Astrocyte (in vitro differentiated cells and primary cell): ENCODE measurements at regions not wholly inside any gene's neighbourhood (a gene's known extent, or its start where the extent isn't known, plus 50 kb on each side); places are given as distances from the start of the nearest gene placed in this dataset.

Experiments used
- DNase-seq: peaks from one replicate; pipeline ENCODE4 v3.0.0-alpha.2; 2010; ENCODE audit warnings: low read depth
- FAIRE-seq: peaks from 2 replicates; lab custom pipeline; 2011; peaks lifted over from hg19 to GRCh38; lab: Jason Lieb, UNC
- H2AFZ ChIP-seq: 2 replicates; pipeline ENCODE4 v1.6.0; 2012; ENCODE audit warnings: low read depth, low read length, inconsistent platforms
- H3K27ac ChIP-seq: 2 replicates; pipeline ENCODE4 v1.5.1; 2011; ENCODE audit warnings: low read depth, low read length, inconsistent platforms
- H3K27me3 ChIP-seq: 2 replicates; pipeline ENCODE4 v1.6.0; 2011; ENCODE audit warnings: low read length, inconsistent platforms; ENCODE audit not compliant: insufficient read depth
- H3K36me3 ChIP-seq: 2 replicates; pipeline ENCODE4 v1.5.1; 2011; ENCODE audit warnings: low read length, inconsistent platforms; ENCODE audit not compliant: insufficient read depth
- H3K4me1 ChIP-seq: 2 replicates; pipeline ENCODE4 v1.5.1; 2011; ENCODE audit warnings: low read length, inconsistent platforms; ENCODE audit not compliant: insufficient read depth
- H3K4me2 ChIP-seq: 2 replicates; pipeline ENCODE4 v1.6.0; 2012; ENCODE audit warnings: low read length, inconsistent platforms
- H3K4me3 ChIP-seq: 2 replicates; pipeline ENCODE4 v1.5.1; 2011; ENCODE audit warnings: low read depth, mild to moderate bottlenecking, low read length, inconsistent platforms; ENCODE audit not compliant: insufficient read depth
- H3K79me2 ChIP-seq: 2 replicates; pipeline ENCODE4 v1.6.0; 2012; ENCODE audit warnings: mild to moderate bottlenecking, low read length, inconsistent platforms; ENCODE audit not compliant: insufficient read depth
- H3K9ac ChIP-seq: 2 replicates; pipeline ENCODE4 v1.6.0; 2012; ENCODE audit warnings: mild to moderate bottlenecking, low read length, inconsistent platforms
- H3K9me3 ChIP-seq: 2 replicates; pipeline ENCODE4 v1.5.1; 2012; ENCODE audit warnings: low read depth, mild to moderate bottlenecking, low read length, inconsistent platforms; ENCODE audit not compliant: insufficient read depth
- H4K20me1 ChIP-seq: 2 replicates; pipeline ENCODE4 v1.6.0; 2012; ENCODE audit warnings: low read length, inconsistent platforms; ENCODE audit not compliant: insufficient read depth
- H3K27ac Mint-ChIP-seq: one replicate; pipeline ENCODE4 v1.8.0; 2021; ENCODE audit warnings: mild to moderate bottlenecking, mixed read lengths; ENCODE audit not compliant: unreplicated experiment
- H3K27me3 Mint-ChIP-seq: one replicate; pipeline ENCODE4 v1.8.0; 2021; ENCODE audit warnings: low read depth, mixed read lengths; ENCODE audit not compliant: unreplicated experiment
- H3K36me3 Mint-ChIP-seq: one replicate; pipeline ENCODE4 v1.8.0; 2021; ENCODE audit warnings: low read depth, mixed read lengths; ENCODE audit not compliant: unreplicated experiment
- H3K4me1 Mint-ChIP-seq: one replicate; pipeline ENCODE4 v1.8.0; 2021; ENCODE audit warnings: low read depth, mixed read lengths; ENCODE audit not compliant: unreplicated experiment
- H3K4me3 Mint-ChIP-seq: one replicate; pipeline ENCODE4 v1.8.0; 2021; ENCODE audit warnings: mild to moderate bottlenecking, moderate library complexity, mixed read lengths; ENCODE audit not compliant: unreplicated experiment
- H3K9me3 Mint-ChIP-seq: one replicate; pipeline ENCODE4 v1.8.0; 2021; ENCODE audit warnings: mild to moderate bottlenecking, mixed read lengths; ENCODE audit not compliant: unreplicated experiment
- EZH2 ChIP-seq: IDR thresholded peaks from 2 replicates; pipeline ENCODE4 v1.6.1; 2012; ENCODE audit warnings: mild to moderate bottlenecking, low read length, inconsistent platforms; ENCODE audit not compliant: insufficient read depth
- TF ChIP-seq, protein P1 (sequence below): IDR thresholded peaks from 2 replicates; pipeline ENCODE4 v1.5.1; 2011; ENCODE audit warnings: low read depth, mild to moderate bottlenecking, inconsistent platforms, low read length, moderate library complexity; ENCODE audit not compliant: insufficient read depth

DNA sequence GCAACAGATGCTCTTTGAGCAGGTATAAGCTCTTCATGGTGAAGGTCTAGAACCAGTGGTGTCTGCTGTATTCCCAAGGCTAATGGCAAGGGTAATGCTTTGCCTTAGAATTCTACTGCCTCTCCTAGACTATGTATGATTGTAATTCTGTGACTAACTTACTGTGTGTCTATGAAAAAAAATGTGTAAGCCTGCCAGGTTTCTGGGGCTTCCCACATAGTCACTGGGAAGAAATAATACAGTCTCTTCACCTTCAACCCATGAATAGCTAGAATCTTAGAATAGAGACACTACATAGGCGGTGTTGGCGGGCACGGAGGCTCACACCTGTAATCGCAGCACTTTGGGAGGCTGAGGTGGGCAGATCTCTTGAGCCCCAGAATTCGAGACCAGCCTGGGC, 84.1 kb downstream of the C11orf91 start:
- no peak overlapping the region for H3K4me2 ChIP-seq
- H3K9me3 ChIP-seq: no peaks in the 10 kb centered on the region
- peak overlapping the region; percentile 11 for H3K27ac ChIP-seq
- TF ChIP-seq EZH2: no peak
- TF ChIP-seq, protein P1, sequence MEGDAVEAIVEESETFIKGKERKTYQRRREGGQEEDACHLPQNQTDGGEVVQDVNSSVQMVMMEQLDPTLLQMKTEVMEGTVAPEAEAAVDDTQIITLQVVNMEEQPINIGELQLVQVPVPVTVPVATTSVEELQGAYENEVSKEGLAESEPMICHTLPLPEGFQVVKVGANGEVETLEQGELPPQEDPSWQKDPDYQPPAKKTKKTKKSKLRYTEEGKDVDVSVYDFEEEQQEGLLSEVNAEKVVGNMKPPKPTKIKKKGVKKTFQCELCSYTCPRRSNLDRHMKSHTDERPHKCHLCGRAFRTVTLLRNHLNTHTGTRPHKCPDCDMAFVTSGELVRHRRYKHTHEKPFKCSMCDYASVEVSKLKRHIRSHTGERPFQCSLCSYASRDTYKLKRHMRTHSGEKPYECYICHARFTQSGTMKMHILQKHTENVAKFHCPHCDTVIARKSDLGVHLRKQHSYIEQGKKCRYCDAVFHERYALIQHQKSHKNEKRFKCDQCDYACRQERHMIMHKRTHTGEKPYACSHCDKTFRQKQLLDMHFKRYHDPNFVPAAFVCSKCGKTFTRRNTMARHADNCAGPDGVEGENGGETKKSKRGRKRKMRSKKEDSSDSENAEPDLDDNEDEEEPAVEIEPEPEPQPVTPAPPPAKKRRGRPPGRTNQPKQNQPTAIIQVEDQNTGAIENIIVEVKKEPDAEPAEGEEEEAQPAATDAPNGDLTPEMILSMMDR: no peak
- no peak overlapping the region for H3K9ac ChIP-seq
- H3K79me2 ChIP-seq: no peaks in the 10 kb centered on the region
- H2AFZ ChIP-seq: no peak overlapping the region
- Mint-ChIP-seq H3K4me3 (no peak overlapping the region), H3K9me3 (peaks cover 2% of the 10 kb centered on the region), H3K27me3 (no peaks in the 10 kb centered on the region), H3K4me1 (peaks cover 23% of the 10 kb centered on the region), H3K27ac (no peak overlapping the region), H3K36me3 (no peaks in the 10 kb centered on the region)
- H3K27me3 ChIP-seq: no peaks in the 10 kb centered on the region
- peak; percentile 51 for DNase-seq
- peaks cover 24% of the 10 kb centered on the region for H3K4me1 ChIP-seq
- no peak overlapping the region for H3K4me3 ChIP-seq
- no peaks in the 10 kb centered on the region for H4K20me1 ChIP-seq
- no peaks in the 10 kb centered on the region for H3K36me3 ChIP-seq
- no peak for FAIRE-seq

GRCh38 chr11:33615751-33616150, 84.9 kb downstream of the C11orf91 start:
- H3K4me3 Mint-ChIP-seq: no peak overlapping the region
- DNase-seq (no peak), FAIRE-seq (no peak)
- no peak overlapping the region for H3K4me3 ChIP-seq
- H3K9ac ChIP-seq: no peak overlapping the region
- H3K27me3 Mint-ChIP-seq: no peaks in the 10 kb centered on the region
- H3K9me3 Mint-ChIP-seq: peaks cover 2% of the 10 kb centered on the region
- no peak overlapping the region for H3K4me2 ChIP-seq
- H3K79me2 ChIP-seq: no peaks in the 10 kb centered on the region
- H2AFZ ChIP-seq: no peak overlapping the region
- H3K27me3 ChIP-seq: no peaks in the 10 kb centered on the region
- H3K9me3 ChIP-seq: no peaks in the 10 kb centered on the region
- no peak overlapping the region for H3K27ac ChIP-seq
- H3K36me3 ChIP-seq: no peaks in the 10 kb centered on the region
- no peak for TF ChIP-seq EZH2
- TF ChIP-seq, protein P1: no peak
- no peak overlapping the region for H3K27ac Mint-ChIP-seq
- no peaks in the 10 kb centered on the region for H4K20me1 ChIP-seq
- peaks cover 21% of the 10 kb centered on the region for H3K4me1 Mint-ChIP-seq
- no peaks in the 10 kb centered on the region for H3K36me3 Mint-ChIP-seq
- peaks cover 16% of the 10 kb centered on the region for H3K4me1 ChIP-seq

DNA sequence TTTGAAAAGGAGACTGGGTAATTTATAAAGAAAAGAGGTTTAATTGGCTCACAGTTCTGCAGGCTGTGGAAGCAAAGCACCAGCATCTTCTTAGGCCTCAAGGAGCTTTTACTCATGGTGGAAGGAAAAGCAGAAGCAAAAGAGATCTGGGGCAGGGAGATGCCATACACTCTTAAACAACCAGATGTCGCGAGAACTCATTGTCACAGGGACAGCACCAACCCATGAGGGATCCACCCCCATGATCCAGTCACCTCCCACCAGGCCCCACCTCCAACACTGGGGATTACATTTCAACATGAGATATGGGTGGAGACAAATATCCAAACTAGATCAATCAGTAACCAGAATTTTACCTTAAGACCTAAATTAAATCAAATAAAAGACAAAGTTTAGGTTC, 87.2 kb downstream of the C11orf91 start:
- H3K36me3 Mint-ChIP-seq: peaks cover 8% of the 10 kb centered on the region
- no peak overlapping the region for H3K4me3 ChIP-seq
- peaks cover 14% of the 10 kb centered on the region for H3K4me1 Mint-ChIP-seq
- H3K27ac ChIP-seq: no peak overlapping the region
- H3K27me3 ChIP-seq: no peaks in the 10 kb centered on the region
- DNase-seq: no peak
- H4K20me1 ChIP-seq: no peaks in the 10 kb centered on the region
- H3K9me3 ChIP-seq: no peaks in the 10 kb centered on the region
- no peak overlapping the region for H3K4me3 Mint-ChIP-seq
- peak overlapping the region; percentile 2 for H3K27ac Mint-ChIP-seq
- no peak overlapping the region for H2AFZ ChIP-seq
- no peak overlapping the region for H3K9ac ChIP-seq
- no peak overlapping the region for H3K4me2 ChIP-seq
- no peak for FAIRE-seq
- no peaks in the 10 kb centered on the region for H3K27me3 Mint-ChIP-seq
- peaks cover 2% of the 10 kb centered on the region for H3K36me3 ChIP-seq
- no peak for TF ChIP-seq EZH2
- TF ChIP-seq, protein P1: no peak
- peaks cover 2% of the 10 kb centered on the region for H3K9me3 Mint-ChIP-seq
- H3K79me2 ChIP-seq: no peaks in the 10 kb centered on the region
- peaks cover 12% of the 10 kb centered on the region for H3K4me1 ChIP-seq
